Gastrocnemius medialis (tissue), 4 donors: ENCODE measurements at regions not wholly inside any gene's neighbourhood (a gene's known extent, or its start where the extent isn't known, plus 50 kb on each side); places are given as distances from the start of the nearest gene placed in this dataset.
"Not testable (repeated sequence)": the region's sequence is repeated elsewhere in the genome, so short reads cannot be mapped to it uniquely, and the experiment has no call there.

Experiments used
- ATAC-seq, 2 donors: fragments of 150-250 bp; one replicate each; pipeline ENCODE4 v1.9.1; 2016
- DNase-seq, 2 donors: peaks; one replicate each; pipeline ENCODE4 v3.0.0-alpha.2; 2019
- H3K27ac ChIP-seq, 4 donors: fragments of 200-600 bp; sonication (generic); 1 replicate in 1 of 4; 2 replicates in 3 of 4; pipeline ENCODE4 v1.5.1; 2016 to 2018; ENCODE audit warnings: mild to moderate bottlenecking in 2 of 4, moderate library complexity in 1 of 4
- H3K27me3 ChIP-seq, 3 donors: fragments of 200-600 bp; sonication (generic) in 2 of 3; 1 replicate in 1 of 3; 2 replicates in 2 of 3; pipeline versions ENCODE4 v1.5.1 to v1.6.0; 2016 to 2019; ENCODE audit warnings: mild to moderate bottlenecking in 1 of 3, moderate library complexity in 1 of 3
- H3K36me3 ChIP-seq, 2 donors: fragments of 200-600 bp; sonication (generic) in 1 of 2; one replicate each; pipeline ENCODE4 v1.5.1; 2017 to 2018
- H3K4me1 ChIP-seq, 2 donors: fragments of 200-600 bp; sonication (generic) in 1 of 2; one replicate each; pipeline ENCODE4 v1.5.1; 2016 to 2017; ENCODE audit warnings: mild to moderate bottlenecking in 2 of 2
- H3K4me3 ChIP-seq, 4 donors: fragments of 200-600 bp; sonication (generic) in 3 of 4; 1 replicate in 1 of 4; 2 replicates in 3 of 4; pipeline ENCODE4 v1.5.1; 2016 to 2019; ENCODE audit warnings: mild to moderate bottlenecking in 2 of 4
- H3K9me3 ChIP-seq, 3 donors: fragments of 200-600 bp; sonication (generic) in 2 of 3; 1 replicate in 1 of 3; 2 replicates in 2 of 3; pipeline ENCODE4 v1.5.1; 2016 to 2019
- POLR2A ChIP-seq, 2 donors: fragments of 450-650 bp; IDR thresholded peaks; one replicate each; pipeline ENCODE4 v1.6.1; 2017; ENCODE audit warnings: antibody characterized with exemption in 2 of 2, mild to moderate bottlenecking in 2 of 2, moderate library complexity in 2 of 2
- in situ Hi-C, 4 donors: fragments of 200-750 bp; cut with MboI; loops; one replicate each; pipeline versions ENCODE4 v1.15.0 to v1.8.0; 2017; ENCODE audit warnings: low sequenced_read_pairs in 4 of 4
- intact Hi-C: fragments of 100-400 bp; cut with DNase I; formaldehyde crosslinking; loops from one replicate; pipeline ENCODE4 v1.15.1; 2023; ENCODE audit warnings: low total_unique reads
- TF ChIP-seq, protein P1 (sequence below), 5 experiments: fragments of 450-650 bp in 3 of 5; fragments of 200-600 bp in 2 of 5; sonication (generic) in 2 of 5; IDR thresholded peaks in 4 of 5; conservative IDR thresholded peaks in 1 of 5; 1 replicate in 4 of 5; 2 replicates in 1 of 5; pipeline ENCODE4 v1.5.1; 2016 to 2019; ENCODE audit warnings: antibody characterized with exemption in 5 of 5, mild to moderate bottlenecking in 3 of 5, moderate library complexity in 3 of 5

DNA sequence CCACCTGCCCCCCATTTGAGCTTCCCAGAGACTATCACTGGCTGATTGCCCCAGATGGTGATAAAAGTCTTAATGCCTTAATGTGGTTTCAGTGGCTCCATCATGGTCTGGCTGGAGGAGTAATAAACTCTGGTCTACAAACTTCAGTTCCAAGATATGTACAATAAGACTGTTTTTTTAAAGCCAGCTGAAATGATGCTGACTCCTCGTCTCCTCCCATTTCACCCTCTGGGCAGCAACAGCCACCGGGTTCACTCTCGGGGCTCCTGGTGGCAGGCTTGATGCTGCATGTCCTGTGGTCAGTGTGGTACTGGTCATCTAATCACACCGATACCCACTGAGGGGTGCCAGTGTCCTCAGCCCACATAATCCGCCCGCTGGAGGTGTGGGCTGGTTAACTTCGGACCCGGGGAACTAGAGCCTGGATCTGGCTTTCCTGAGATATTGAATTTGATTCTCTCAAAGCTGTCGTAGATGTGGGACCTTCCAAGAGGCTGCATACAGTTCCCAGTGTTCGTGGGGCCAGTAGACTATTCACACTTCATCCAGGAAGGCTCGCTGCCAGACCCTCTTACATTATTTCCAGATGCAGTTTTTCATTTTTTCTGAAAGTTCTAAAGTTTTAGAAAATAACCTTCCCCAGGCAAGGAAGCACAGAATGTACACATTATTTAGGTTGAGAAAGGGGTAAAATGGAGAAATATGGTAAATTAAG is 95.3 kb downstream of the GALR1 start:
- no peak for ATAC-seq
- no peak overlapping the region for H3K4me3 ChIP-seq
- DNase-seq = no peak
- no peaks in the 10 kb centered on the region for H3K9me3 ChIP-seq
- H3K27ac ChIP-seq = no peak overlapping the region
- in situ Hi-C loops (no loop called here), intact Hi-C loops (no loop called here)
- H3K27me3 ChIP-seq = no peaks in the 10 kb centered on the region
- TF ChIP-seq POLR2A (IDR thresholded peaks at IDR 0.05) = no peak
- TF ChIP-seq, protein P1, sequence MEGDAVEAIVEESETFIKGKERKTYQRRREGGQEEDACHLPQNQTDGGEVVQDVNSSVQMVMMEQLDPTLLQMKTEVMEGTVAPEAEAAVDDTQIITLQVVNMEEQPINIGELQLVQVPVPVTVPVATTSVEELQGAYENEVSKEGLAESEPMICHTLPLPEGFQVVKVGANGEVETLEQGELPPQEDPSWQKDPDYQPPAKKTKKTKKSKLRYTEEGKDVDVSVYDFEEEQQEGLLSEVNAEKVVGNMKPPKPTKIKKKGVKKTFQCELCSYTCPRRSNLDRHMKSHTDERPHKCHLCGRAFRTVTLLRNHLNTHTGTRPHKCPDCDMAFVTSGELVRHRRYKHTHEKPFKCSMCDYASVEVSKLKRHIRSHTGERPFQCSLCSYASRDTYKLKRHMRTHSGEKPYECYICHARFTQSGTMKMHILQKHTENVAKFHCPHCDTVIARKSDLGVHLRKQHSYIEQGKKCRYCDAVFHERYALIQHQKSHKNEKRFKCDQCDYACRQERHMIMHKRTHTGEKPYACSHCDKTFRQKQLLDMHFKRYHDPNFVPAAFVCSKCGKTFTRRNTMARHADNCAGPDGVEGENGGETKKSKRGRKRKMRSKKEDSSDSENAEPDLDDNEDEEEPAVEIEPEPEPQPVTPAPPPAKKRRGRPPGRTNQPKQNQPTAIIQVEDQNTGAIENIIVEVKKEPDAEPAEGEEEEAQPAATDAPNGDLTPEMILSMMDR (IDR thresholded peaks at IDR 0.05 in 4 of 5, conservative IDR thresholded peaks at IDR 0.05 in 1 of 5) = no peak
- H3K36me3 ChIP-seq = no peaks in the 10 kb centered on the region
- no peaks in the 10 kb centered on the region for H3K4me1 ChIP-seq

DNA sequence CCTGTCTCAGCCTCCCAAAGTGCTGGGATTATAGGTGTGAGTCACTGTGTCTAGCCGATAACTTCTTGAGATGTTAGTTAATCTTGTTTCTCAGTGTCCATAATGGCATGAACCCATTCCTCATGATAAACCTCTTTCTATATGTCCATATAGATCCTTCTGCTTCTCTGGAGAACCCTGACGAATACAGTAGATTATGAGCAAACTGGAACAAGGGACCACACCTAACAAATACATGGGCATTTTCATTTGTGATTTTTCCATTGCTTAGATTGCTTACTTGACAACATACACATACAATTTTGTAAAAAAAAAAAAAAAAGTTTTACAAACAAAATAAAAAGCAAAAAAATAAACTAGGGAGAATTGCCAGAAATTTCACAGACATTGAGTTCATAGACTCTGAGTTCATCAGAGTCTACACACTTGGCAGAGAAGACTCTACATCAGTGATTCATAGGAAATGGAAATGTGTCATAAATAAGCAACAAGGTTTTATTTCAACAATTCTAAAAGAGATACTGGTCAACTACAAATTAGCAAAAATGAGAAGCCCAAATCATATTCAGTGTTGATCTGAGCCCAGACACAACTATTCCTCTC is 96.7 kb downstream of the GALR1 start:
- ATAC-seq = no peak
- no peak overlapping the region for H3K27ac ChIP-seq
- intact Hi-C loops = no loop called here

DNA sequence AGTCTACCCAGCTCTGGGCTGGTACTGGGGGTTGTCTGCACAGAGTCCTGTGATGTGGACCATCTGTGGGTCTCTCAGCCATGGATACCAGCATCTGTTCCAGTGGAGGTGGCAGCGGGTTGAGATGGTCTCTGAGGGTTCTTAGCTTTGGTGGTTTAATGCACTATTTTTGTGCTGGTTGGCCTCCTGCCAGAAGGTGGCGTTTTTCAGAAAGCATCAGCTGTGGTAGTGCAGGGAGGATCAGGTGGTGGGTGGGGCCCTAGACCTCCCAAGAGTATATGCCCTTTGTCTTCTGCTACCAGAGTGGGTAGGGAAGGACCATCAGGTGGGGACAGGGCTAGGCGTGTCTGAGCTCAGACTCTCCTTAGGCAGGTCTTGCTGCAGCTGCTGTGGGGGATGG is 103.7 kb downstream of the GALR1 start:
- H3K4me3 ChIP-seq, H3K36me3 ChIP-seq, H3K27ac ChIP-seq, H3K4me1 ChIP-seq, H3K27me3 ChIP-seq, DNase-seq, H3K9me3 ChIP-seq, ATAC-seq, in situ Hi-C loops, intact Hi-C loops: not testable (repeated sequence)

More for the DNA sequence above, 96.7 kb downstream of the GALR1 start:
- in situ Hi-C loops = no loop called here
- no peaks in the 10 kb centered on the region for H3K27me3 ChIP-seq
- DNase-seq = no peak
- TF ChIP-seq, protein P1 (IDR thresholded peaks at IDR 0.05 in 4 of 5, conservative IDR thresholded peaks at IDR 0.05 in 1 of 5) = no peak
- no peak for TF ChIP-seq POLR2A (IDR thresholded peaks at IDR 0.05)
- H3K4me3 ChIP-seq = no peak overlapping the region
- H3K9me3 ChIP-seq = no peaks in the 10 kb centered on the region
- no peaks in the 10 kb centered on the region for H3K4me1 ChIP-seq
- H3K36me3 ChIP-seq = no peaks in the 10 kb centered on the region

DNA sequence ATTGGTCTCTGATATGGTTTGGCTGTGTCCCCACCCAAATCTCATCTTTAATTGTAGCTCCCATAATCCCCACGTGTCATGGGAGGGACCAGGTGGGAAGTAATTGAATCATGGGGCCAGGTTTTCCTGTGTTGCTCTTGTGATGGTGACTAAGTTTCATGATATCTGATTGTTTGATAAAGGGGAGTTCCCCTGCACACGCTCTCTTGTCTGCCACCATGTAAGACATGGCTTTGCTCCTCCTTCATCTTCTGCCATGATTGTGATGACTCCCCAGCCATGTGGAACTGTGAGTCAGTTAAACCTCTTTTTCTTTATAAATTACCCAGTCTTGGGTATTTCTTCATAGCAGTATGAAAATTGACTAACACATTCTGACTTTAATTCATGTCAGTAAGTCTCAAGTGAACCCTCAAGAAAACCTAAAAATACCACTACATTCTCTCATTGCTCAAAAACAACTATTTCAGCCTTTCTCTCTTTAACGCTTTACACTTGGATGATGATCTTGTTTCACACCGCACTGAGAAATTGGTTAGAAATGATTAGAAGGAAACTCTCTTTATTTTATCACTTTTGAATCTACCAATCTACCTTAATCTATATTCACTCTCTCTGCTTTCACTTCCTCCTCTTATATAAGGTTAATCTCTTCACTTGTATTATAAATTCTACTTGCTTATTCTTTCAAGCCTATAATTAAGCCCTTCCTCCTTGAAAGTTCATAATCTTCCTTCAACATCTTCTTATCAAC is 110.1 kb downstream of the GALR1 start:
- ATAC-seq (no peak), DNase-seq (no peak)
- TF ChIP-seq, protein P1 (IDR thresholded peaks at IDR 0.05 in 4 of 5, conservative IDR thresholded peaks at IDR 0.05 in 1 of 5) = no peak
- TF ChIP-seq POLR2A (IDR thresholded peaks at IDR 0.05) = no peak
- H3K9me3 ChIP-seq = no peaks in the 10 kb centered on the region
- no peaks in the 10 kb centered on the region for H3K27me3 ChIP-seq
- H3K4me1 ChIP-seq = no peaks in the 10 kb centered on the region
- in situ Hi-C loops = no loop called here
- intact Hi-C loops = no loop called here
- H3K36me3 ChIP-seq = no peaks in the 10 kb centered on the region
- no peak overlapping the region for H3K27ac ChIP-seq
- no peak overlapping the region for H3K4me3 ChIP-seq
